HG03354 (cell line): ENCODE measurements at regions not wholly inside any gene's neighbourhood (a gene's known extent, or its start where the extent isn't known, plus 50 kb on each side); places are given as distances from the start of the nearest gene placed in this dataset.

Source experiments
- ATAC-seq: cut with Tn5 transposase; IDR thresholded peaks from one replicate; pipeline ENCODE4 v1.9.1; 2021; ENCODE audit warnings: mild to moderate bottlenecking; ENCODE audit not compliant: unreplicated experiment, poor library complexity, severe bottlenecking

DNA sequence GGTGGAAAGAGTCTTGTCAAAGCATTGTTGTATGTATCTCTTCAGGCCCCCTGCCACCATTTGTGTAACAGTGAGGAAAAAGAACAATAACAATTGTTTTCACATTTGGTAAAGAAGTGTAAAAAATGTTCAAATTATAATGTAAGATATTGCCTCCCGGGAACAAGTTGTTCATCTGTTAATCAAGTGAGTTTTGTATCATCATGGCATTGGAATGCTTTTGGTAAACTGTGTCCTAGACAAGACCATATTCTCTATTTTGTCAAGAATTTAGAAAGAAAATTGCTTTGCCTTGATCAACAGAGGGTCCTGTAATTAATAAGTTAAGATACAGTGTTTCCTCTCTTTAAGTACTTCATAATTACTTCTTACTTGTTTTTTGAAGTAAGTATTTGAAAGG is 692.0 kb upstream of the NR5A2 start:
- no peak for ATAC-seq

DNA sequence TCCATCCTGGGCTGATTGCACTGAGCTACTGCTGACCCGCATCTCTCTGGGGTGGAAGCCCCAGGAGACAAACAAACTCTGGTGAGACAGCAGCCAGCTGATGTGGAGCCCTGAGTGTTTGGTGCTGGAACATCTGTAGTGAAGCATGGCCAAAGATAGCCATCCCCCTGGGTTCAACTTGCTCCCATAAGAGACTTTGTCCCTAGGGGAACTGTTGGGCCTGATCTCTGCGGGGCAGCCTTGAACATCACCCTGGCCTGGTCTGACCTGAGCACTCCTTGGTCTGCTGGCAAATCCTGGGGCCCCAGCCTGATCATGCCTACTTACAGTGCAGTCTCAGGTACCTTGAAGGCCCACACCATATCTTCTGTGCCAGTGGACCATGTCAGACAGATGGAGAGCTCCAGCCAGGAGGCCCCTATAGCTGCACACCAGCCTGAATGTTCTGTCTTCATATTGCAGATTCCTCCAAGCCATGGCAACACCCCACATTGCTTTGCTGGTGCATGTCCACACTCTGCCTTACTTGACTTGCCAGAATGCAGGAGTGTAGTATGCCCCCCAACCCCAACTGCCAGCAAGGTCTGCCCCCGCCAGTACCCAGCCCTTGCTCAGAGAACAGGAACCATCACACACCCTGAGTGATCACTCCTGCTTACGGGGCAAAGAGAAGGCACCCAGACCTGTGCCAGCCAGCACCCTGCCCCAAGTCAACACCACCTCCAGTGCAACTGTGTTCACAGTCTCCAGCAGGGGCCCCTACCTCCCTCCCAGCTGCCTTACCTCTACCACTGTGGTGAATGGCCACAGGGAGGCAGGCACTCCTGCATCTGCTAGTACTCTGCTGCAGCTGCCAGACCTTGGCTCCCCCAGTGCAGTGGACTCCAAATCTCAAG is 690.5 kb upstream of the NR5A2 start:
- no peak for ATAC-seq

DNA sequence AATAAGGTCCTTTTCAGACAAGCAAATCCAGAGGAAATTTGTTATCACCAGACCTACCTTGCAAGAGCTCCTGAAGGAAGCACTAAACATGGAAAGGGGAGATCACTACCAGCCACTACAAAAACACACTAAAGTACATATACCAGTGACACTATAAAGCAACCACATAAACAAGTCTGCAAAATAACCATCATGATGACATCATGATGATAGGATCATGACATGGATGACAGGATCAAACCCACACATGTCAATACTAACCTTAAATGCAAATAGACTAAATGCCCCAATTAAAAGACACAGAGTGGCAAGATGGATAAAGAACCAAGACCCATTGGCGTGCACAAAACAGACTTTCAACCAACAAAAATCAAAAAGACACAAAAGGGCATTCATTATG is 688.8 kb upstream of the NR5A2 start:
- ATAC-seq = no peak

DNA sequence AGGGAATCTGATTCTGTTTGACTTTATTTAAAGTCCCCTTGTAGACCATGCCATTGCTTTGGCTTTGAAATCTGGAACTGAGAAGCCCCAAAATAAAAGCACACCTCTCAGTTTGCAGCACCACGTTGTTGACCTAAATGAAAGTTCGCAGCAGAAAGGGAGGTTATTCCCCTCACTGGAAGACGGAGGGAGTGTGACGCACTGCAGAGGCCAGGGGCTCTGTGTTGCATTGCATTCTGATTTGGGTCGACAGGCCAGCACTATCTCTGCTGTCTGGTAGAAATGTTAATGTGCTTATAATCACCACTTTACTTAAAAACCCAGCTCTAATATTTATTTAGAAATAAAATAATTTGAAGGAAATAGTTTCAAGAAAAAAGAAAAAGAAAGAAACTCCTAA is 675.2 kb upstream of the NR5A2 start:
- no peak for ATAC-seq

DNA sequence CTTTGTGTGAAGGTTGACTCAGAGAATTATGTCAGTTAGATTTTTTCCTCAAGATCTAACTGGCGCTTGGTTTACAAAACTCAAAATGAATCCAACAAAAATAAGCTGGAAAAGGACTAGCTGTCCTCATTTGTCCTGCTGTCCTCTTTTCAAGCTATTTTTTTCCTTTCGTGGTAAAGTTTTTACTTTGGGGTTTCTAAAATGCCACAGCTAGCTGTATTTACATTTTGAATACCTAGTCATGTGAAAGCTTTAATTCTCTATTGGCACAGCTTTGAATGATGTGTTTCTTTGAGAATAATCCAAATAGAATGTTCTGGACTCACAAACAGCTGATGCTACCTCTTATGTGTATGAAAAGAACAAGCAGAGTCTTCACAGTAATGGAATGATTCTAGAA is 673.6 kb upstream of the NR5A2 start:
- no peak for ATAC-seq

DNA sequence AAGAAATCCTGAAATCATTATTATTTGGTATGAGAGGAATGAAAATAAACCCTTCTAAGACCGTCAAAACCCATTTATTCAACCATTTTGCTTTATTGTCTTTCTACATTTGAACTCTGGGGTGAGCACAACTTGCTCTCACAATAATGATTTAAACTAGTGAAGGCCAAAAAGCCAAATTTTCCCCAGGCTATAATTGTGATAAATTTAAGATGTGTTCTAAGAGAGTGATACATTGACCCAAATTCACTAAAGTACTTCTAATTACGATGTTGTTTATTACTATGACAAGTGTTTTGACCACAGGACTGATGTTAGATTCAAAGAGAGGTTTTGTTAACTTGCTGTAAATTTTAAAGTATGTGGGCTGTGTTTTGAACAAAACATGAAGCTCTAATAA is 670.9 kb upstream of the NR5A2 start:
- ATAC-seq = no peak

DNA sequence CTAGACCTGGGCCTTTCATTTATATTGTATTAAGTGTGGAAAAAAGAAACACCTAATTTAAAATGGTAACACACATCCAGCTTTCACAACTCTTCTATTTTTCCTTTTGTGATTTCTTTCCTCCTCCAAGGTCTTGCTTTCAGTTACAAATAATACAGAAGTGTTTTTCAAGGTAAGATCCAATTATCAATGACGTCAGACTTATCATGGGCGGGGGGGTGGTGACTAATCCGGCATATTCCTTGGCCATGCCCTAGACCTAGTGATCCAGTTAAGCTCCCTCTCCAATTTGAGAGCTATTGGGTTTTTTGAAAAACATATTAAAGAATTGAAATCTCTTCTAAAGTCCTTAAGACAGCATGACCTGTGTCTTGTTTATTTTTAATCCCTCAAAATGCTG is 669.9 kb upstream of the NR5A2 start:
- no peak for ATAC-seq

DNA sequence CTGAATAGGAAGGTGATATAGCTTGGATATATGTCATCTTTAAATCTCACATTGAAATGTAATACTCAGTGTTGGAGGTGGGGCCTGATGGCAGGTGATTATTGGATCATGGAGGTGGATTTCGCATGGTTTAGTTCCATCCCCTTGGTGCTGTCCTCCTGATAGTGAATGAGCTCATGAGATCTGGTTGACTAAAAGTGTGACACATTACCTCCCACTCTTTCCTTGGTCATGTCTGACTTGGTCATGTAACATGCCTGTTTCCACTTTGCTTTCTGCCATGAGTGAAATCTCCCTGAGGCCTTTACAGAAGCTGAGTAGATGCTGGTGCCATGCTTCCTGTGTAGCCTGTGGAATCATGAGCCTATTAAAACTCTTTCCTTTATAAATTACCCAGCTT is 664.5 kb upstream of the NR5A2 start:
- no peak for ATAC-seq

DNA sequence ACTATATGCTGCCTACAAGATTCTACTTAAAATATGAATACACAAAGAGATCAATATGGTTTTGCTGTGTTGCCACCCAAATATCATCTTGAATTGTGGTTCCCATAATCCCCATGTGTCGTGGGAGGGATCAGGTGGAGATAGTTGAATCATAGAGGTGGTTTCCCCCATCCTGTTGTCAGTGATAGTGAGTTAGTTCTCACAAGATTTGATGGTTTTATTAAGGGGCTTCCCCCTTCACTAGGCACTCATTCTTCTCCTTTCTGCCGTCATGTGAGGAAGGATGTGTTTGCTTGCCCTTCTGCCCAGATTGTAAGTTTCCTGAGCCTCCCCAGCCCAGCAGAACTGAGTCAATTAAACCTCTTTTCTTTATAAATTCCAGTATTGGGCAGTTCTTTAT is 654.4 kb upstream of the NR5A2 start:
- ATAC-seq = no peak

DNA sequence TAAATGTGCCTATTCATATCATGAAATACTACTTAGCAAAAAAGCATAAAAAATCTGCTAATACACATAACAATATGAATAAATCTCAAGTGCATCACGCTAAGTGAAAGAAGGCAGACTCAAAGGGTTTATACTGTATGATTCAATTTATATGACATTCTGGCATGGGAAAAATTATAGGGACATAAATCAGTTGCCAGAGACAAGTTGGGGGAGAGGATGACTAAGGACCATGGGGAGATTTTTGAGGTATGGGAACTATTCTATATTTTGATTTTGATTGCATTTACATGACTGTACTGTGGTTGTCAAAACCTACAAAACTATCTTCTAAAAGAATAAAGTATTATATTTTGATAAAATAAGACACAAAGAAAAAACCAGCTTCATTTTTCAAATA is 650.3 kb upstream of the NR5A2 start:
- ATAC-seq = no peak

DNA sequence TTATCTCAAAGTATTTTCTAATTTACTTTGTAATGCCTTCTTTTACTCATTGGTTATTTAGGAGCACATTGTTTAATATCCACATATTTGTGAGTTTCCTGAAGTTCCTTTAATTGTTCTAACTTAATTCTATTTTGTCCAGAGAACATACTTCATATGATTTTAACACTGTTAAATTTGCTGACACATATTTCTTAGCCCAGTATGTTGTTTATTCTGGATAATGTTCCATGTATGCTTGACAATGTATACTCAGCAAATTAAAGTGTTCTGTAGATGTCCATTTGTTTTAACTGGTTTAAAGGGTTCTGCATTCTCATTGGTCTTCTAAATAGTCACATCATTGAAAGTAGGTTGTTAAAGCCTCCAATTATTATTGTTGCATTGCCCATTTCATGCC is 643.7 kb upstream of the NR5A2 start:
- ATAC-seq = no peak

DNA sequence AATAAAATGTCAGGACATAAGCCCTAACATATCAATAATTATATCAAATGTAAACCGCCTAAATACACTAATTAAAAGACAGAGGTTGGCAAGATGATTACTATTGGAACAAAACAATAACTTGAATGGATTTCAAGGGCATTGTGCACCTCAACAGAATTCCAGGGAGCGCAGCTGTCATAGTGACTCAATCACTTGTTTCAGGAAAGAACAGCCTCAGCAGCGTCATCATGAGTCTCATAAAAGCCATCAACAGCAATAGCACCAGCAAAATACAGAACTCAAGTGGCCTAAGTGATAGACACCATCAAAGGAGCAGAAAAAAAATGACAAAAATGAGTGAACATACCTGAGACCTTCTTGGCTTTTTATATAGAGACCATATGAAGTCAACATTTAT is 632.7 kb upstream of the NR5A2 start:
- ATAC-seq = no peak

DNA sequence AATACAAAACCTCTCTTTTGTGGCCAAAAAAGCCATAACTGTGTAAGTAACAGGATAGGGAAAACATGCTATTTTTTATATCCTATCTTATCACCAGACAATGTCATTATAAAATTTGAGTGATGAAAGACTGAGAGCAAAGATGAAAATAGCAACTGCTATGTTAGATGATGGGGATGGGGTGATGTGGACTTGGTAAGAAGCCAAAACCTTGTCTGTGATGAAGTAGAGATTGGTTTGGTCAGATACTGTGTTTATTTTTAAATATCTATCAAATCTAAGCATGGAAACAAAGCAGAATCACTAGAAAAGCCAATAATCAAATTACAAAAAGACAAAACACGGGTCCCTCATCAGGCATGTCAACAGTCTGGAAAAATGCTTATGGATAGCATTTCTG is 631.1 kb upstream of the NR5A2 start:
- ATAC-seq = no peak

DNA sequence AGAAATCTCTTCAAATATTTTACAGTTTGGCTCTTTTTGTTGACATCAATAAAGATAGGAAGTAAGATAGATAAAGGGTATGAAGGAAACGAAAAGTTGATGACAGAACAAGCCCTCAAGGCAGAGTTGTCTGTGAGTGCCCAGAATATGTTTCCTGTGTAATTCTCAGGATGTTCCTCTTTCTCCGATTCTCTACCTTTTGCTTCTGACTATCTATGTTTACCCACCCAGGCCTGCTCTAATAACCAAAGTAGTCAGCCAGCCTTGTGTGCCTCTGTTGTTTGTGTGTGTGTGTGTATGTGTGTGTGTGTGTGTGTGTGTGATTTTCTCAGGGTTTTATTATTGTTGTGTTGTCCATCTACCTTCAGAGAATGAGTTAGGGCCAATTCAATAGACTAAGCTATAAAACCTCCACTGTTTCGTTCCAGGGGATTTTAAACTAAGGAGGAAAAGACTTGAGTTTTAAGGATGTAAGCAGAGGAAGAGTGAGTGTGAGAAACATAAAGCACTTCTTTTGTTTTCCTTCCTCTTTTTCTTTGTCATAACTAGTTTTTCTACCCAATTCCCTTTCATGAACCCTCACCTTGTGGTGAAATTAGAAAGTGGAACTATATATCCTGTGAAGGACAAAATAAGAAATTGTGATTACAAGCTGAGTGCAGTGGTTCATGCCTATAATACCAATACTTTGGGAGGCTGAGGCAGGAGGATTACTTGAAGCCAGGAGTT is 627.4 kb upstream of the NR5A2 start:
- peak; percentile 81 for ATAC-seq

DNA sequence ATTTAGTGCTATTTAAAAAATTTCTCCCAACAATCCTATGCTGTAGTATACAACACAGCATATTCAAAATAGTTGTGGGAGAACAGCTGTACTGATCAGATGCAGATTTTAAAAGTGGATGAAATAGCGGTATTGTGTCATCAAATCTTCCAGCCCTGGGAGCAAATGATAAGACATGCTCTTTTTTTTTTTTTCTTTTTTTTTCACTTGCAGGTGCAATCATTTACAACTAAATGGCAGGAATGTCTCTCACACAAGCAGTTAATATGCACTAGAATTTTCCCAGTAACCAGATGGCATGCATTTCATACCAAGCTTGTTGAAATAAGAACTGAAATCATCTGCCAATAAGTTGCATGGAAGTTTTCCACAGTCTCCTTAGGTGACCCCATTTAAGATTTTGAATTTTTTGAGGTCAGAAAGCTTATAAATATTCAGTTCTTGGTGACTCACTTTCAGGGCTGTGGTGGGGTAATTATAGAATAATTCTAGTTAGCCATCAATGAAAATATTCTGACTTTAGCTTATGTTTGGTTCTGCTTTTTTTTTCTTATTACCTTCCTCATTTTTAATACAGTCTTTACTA is 623.9 kb upstream of the NR5A2 start:
- no peak for ATAC-seq

DNA sequence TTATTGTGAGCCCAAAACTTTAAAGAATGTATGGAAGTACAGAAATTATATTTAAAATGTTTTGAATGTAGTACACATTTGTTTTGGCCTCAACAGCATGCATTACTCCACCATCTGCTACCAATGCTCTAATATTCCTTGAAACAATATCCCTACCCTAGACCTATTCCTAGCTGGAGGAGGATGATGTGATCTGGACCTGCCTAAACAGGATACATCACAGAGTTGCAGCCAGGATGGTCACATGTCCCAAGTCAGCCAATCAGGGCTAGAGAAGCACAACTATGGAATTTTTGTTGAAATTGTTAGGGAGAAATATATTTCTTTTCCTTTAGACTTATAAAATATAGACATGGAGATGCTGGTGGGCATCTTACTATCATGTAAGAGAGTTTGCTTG is 623.3 kb upstream of the NR5A2 start:
- ATAC-seq = no peak

DNA sequence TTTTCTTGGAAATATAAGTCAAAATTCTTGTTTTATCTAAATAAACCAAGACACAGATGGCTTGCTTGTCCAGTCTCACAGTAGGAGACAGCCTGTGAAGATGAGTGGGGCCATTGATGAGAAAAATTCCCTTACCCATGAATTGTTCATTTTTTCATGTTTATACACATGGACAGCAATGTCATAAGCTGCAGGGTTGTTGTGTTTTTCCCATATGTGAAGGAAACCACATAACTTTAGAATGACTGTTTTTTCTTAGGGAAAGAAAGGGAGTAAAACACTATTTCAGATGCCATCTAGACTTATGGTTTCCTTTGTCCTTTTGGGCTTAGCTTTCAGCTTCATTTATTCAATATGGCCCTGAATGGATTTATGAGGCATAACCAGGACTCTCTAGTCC is 622.5 kb upstream of the NR5A2 start:
- no peak for ATAC-seq

DNA sequence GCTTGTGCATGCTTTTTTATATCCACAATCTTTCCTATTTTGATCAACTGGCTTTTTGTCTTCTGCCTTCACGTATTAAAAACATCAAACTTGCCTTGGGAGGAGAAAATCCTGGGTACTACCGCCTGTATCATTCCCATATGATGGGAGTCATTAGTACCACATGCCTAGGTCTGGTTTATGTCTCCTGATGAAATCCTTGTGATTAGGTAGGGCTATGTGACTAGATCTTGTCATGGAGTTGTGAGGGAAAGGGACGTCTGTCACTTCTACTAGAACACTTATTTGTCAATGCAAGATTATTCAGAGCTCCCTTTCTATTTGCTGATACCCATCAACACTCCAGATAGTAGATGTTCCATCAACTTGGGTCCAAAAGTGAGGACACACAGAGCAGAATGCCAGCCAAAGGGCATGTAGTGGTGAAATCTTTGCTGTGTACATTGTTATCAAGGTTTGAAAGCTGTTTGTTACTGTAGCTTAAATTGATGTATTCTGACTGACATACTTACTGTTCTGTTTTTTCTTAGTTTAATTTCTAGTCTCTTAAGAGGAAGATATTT is 621.8 kb upstream of the NR5A2 start:
- ATAC-seq = no peak

DNA sequence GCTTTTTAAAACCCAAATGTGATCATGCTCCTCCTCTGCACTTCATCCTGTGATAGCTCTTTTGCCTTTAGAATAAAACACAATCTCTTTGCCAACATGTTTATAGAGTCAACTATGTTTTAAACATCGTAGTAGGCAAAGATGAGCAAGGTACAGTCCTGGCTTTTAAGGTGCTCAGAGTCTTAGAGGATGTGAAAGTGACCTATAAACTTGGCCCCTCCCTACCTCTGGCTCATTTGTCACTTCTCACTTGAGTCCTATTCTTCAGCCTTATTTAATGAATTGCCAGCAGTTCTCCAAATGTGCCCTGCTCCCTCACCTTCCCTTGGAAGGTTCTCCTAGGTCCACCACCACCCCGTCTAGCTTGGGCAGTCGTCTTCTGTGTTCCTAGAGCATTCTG is 617.0 kb upstream of the NR5A2 start:
- ATAC-seq = no peak

DNA sequence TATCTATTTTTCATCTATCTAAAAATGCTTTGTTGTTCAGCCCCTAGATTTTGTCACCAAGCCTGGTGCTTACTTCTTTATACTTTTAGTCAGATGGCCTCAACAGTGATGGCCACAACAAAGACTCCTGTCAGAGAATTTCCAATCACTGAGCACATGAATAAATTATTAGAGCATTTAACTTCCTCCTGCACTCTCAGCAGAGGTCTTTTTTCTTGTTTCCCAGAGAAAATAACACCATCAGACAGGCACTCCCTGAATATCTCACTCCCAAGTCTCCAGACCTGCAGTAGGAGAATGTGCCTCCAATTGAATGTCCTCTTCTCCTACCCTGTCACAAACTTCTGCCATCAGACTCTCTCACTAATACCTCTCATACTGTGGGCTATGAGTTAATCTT is 616.0 kb upstream of the NR5A2 start:
- no peak for ATAC-seq

DNA sequence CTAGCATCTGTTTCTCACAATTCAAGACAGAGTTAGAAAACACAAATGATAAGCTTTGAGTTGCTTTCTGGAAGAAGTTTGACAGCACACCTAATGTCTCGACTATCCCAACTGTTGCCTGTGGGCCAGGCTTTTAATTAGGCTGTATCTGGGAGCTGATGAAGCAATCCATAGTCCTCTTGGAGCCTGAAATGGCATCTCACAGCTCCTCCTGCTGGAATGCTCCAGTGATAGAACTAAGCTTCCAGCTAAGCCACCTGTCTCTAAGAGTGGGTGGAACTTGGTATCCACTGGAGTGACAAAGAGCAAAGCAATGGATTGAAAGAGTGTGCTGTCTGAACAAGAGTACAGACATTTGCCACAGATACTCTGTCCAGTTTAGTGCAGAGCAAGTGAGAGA is 605.3 kb upstream of the NR5A2 start:
- no peak for ATAC-seq
